ENCODE measurements at regions not wholly inside any gene's neighbourhood (a gene's known extent, or its start where the extent isn't known, plus 50 kb on each side); places are given as distances from the start of the nearest gene placed in this dataset.

- no peak for TF ChIP-seq YY1 (IDR thresholded peaks at IDR 0.05; ENCODE audit: insufficient read depth, insufficient read length)
- no peak for TF ChIP-seq SUZ12 (IDR thresholded peaks at IDR 0.05; ENCODE audit: extremely low read depth, insufficient read depth, insufficient read length)
- no peak for TF ChIP-seq ZNF274 (IDR thresholded peaks at IDR 0.05; ENCODE audit: low read depth, low read length)
- H3K9ac ChIP-seq (ENCODE audit: insufficient read length, low read depth) = no peak overlapping the region
- H3K36me3 ChIP-seq (ENCODE audit: insufficient read depth, insufficient read length, low read length) = no peaks in the 10 kb centered on the region
- H3K27me3 ChIP-seq (ENCODE audit: insufficient read depth, insufficient read length) = no peaks in the 10 kb centered on the region
- no peaks in the 10 kb centered on the region for H3K9me3 ChIP-seq (ENCODE audit: insufficient read depth, low read length)
- H3K4me1 ChIP-seq (ENCODE audit: insufficient read depth, insufficient read length) = no peaks in the 10 kb centered on the region
- H3K4me3 ChIP-seq (ENCODE audit: insufficient read length, low read depth) = no peak overlapping the region
- no peak for DNase-seq (ENCODE audit: low read depth, low spot score)
Measured at GRCh38 chr13:64057372-64058020, 2641.8 kb upstream of the PCDH20 start.

GRCh38 chr13:64054321-64054720 lies 2638.7 kb upstream of the PCDH20 start:
- H3K27me3 ChIP-seq (ENCODE audit: insufficient read depth, insufficient read length) = no peaks in the 10 kb centered on the region
- no peak for DNase-seq (ENCODE audit: low read depth, low spot score)
- TF ChIP-seq SUZ12 (IDR thresholded peaks at IDR 0.05; ENCODE audit: extremely low read depth, insufficient read depth, insufficient read length) (no peak), YY1 (IDR thresholded peaks at IDR 0.05; ENCODE audit: insufficient read depth, insufficient read length) (no peak), ZNF274 (IDR thresholded peaks at IDR 0.05; ENCODE audit: low read depth, low read length) (no peak)
- no peaks in the 10 kb centered on the region for H3K36me3 ChIP-seq (ENCODE audit: insufficient read depth, insufficient read length, low read length)
- H3K4me1 ChIP-seq (ENCODE audit: insufficient read depth, insufficient read length) = no peaks in the 10 kb centered on the region
- no peak overlapping the region for H3K9ac ChIP-seq (ENCODE audit: insufficient read length, low read depth)
- H3K4me3 ChIP-seq (ENCODE audit: insufficient read length, low read depth) = no peak overlapping the region
- no peaks in the 10 kb centered on the region for H3K9me3 ChIP-seq (ENCODE audit: insufficient read depth, low read length)

- H3K27me3 ChIP-seq (ENCODE audit: insufficient read depth, insufficient read length) = no peaks in the 10 kb centered on the region
- H3K9ac ChIP-seq (ENCODE audit: insufficient read length, low read depth) = no peak overlapping the region
- no peak overlapping the region for H3K4me3 ChIP-seq (ENCODE audit: insufficient read length, low read depth)
- TF ChIP-seq ZNF274 (IDR thresholded peaks at IDR 0.05; ENCODE audit: low read depth, low read length) = no peak
- TF ChIP-seq SUZ12 (IDR thresholded peaks at IDR 0.05; ENCODE audit: extremely low read depth, insufficient read depth, insufficient read length) = no peak
- TF ChIP-seq YY1 (IDR thresholded peaks at IDR 0.05; ENCODE audit: insufficient read depth, insufficient read length) = no peak
- DNase-seq (ENCODE audit: low read depth, low spot score) = no peak
- no peaks in the 10 kb centered on the region for H3K36me3 ChIP-seq (ENCODE audit: insufficient read depth, insufficient read length, low read length)
- no peaks in the 10 kb centered on the region for H3K4me1 ChIP-seq (ENCODE audit: insufficient read depth, insufficient read length)
- H3K9me3 ChIP-seq (ENCODE audit: insufficient read depth, low read length) = no peaks in the 10 kb centered on the region
Measured at GRCh38 chr13:64052521-64052920, 2636.9 kb upstream of the PCDH20 start.

- no peak overlapping the region for H3K9ac ChIP-seq (ENCODE audit: insufficient read length, low read depth)
- no peaks in the 10 kb centered on the region for H3K9me3 ChIP-seq (ENCODE audit: insufficient read depth, low read length)
- no peak overlapping the region for H3K4me3 ChIP-seq (ENCODE audit: insufficient read length, low read depth)
- no peaks in the 10 kb centered on the region for H3K36me3 ChIP-seq (ENCODE audit: insufficient read depth, insufficient read length, low read length)
- H3K4me1 ChIP-seq (ENCODE audit: insufficient read depth, insufficient read length) = no peaks in the 10 kb centered on the region
- DNase-seq (ENCODE audit: low read depth, low spot score) = no peak
- no peaks in the 10 kb centered on the region for H3K27me3 ChIP-seq (ENCODE audit: insufficient read depth, insufficient read length)
- TF ChIP-seq ZNF274 (IDR thresholded peaks at IDR 0.05; ENCODE audit: low read depth, low read length) (no peak), SUZ12 (IDR thresholded peaks at IDR 0.05; ENCODE audit: extremely low read depth, insufficient read depth, insufficient read length) (no peak)
Measured at GRCh38 chr13:64051278-64051677, 2635.6 kb upstream of the PCDH20 start.

- no peaks in the 10 kb centered on the region for H3K36me3 ChIP-seq (ENCODE audit: insufficient read depth, insufficient read length, low read length)
- no peaks in the 10 kb centered on the region for H3K4me1 ChIP-seq (ENCODE audit: insufficient read depth, insufficient read length)
- DNase-seq (ENCODE audit: low read depth, low spot score) = no peak
- H3K9me3 ChIP-seq (ENCODE audit: insufficient read depth, low read length) = no peaks in the 10 kb centered on the region
- TF ChIP-seq ZNF274 (IDR thresholded peaks at IDR 0.05; ENCODE audit: low read depth, low read length) (no peak), SUZ12 (IDR thresholded peaks at IDR 0.05; ENCODE audit: extremely low read depth, insufficient read depth, insufficient read length) (no peak), YY1 (IDR thresholded peaks at IDR 0.05; ENCODE audit: insufficient read depth, insufficient read length) (no peak)
- H3K27me3 ChIP-seq (ENCODE audit: insufficient read depth, insufficient read length) = no peaks in the 10 kb centered on the region
- H3K4me3 ChIP-seq (ENCODE audit: insufficient read length, low read depth) = no peak overlapping the region
- no peak overlapping the region for H3K9ac ChIP-seq (ENCODE audit: insufficient read length, low read depth)
Measured at GRCh38 chr13:64041296-64041695, 2625.6 kb upstream of the PCDH20 start.

GRCh38 chr13:64033921-64034320 lies 2618.3 kb upstream of the PCDH20 start:
- Histone ChIP-seq H3K4me3 (ENCODE audit: insufficient read length, low read depth) (no peak overlapping the region), H3K9me3 (ENCODE audit: insufficient read depth, low read length) (no peaks in the 10 kb centered on the region), H3K27me3 (ENCODE audit: insufficient read depth, insufficient read length) (no peaks in the 10 kb centered on the region), H3K9ac (ENCODE audit: insufficient read length, low read depth) (no peak overlapping the region), H3K36me3 (ENCODE audit: insufficient read depth, insufficient read length, low read length) (no peaks in the 10 kb centered on the region), H3K4me1 (ENCODE audit: insufficient read depth, insufficient read length) (no peaks in the 10 kb centered on the region)
- TF ChIP-seq ZNF274 (IDR thresholded peaks at IDR 0.05; ENCODE audit: low read depth, low read length) = no peak
- no peak for TF ChIP-seq YY1 (IDR thresholded peaks at IDR 0.05; ENCODE audit: insufficient read depth, insufficient read length)
- TF ChIP-seq SUZ12 (IDR thresholded peaks at IDR 0.05; ENCODE audit: extremely low read depth, insufficient read depth, insufficient read length) = no peak
- DNase-seq (ENCODE audit: low read depth, low spot score) = no peak

GRCh38 chr13:64029343-64030093 lies 2613.9 kb upstream of the PCDH20 start:
- no peak for TF ChIP-seq SUZ12 (IDR thresholded peaks at IDR 0.05; ENCODE audit: extremely low read depth, insufficient read depth, insufficient read length)
- no peak for TF ChIP-seq YY1 (IDR thresholded peaks at IDR 0.05; ENCODE audit: insufficient read depth, insufficient read length)
- no peak for TF ChIP-seq ZNF274 (IDR thresholded peaks at IDR 0.05; ENCODE audit: low read depth, low read length)
- no peak for DNase-seq (ENCODE audit: low read depth, low spot score)
- Histone ChIP-seq H3K9ac (ENCODE audit: insufficient read length, low read depth) (no peak overlapping the region), H3K27me3 (ENCODE audit: insufficient read depth, insufficient read length) (no peaks in the 10 kb centered on the region), H3K4me1 (ENCODE audit: insufficient read depth, insufficient read length) (no peaks in the 10 kb centered on the region), H3K9me3 (ENCODE audit: insufficient read depth, low read length) (no peaks in the 10 kb centered on the region), H3K36me3 (ENCODE audit: insufficient read depth, insufficient read length, low read length) (no peaks in the 10 kb centered on the region), H3K4me3 (ENCODE audit: insufficient read length, low read depth) (no peak overlapping the region)
